Spleen (tissue), 7 donors: ENCODE measurements at regions not wholly inside any gene's neighbourhood (a gene's known extent, or its start where the extent isn't known, plus 50 kb on each side); places are given as distances from the start of the nearest gene placed in this dataset.

Experiments used
- POLR2A ChIP-seq, 3 donors: fragments of 450-650 bp; IDR thresholded peaks; one replicate each; pipeline ENCODE4 v1.5.1; 2017; ENCODE audit warnings: antibody characterized with exemption in 3 of 3, mild to moderate bottlenecking in 1 of 3
- POLR2AphosphoS5 ChIP-seq, 3 donors: sonication (generic); formaldehyde crosslinking; IDR thresholded peaks; one replicate each; pipeline ENCODE4 v1.5.1; 2017; ENCODE audit warnings: antibody characterized with exemption in 3 of 3
- TF ChIP-seq, protein P1 (sequence below), 11 experiments: fragments of 200-600 bp in 7 of 11; fragments of 450-650 bp in 4 of 11; sonication (generic) in 4 of 11; IDR thresholded peaks in 8 of 11; conservative IDR thresholded peaks in 3 of 11; 1 replicate in 7 of 11; 2 replicates in 4 of 11; pipeline versions ENCODE4 v1.4.0 to v1.8.0; 2016 to 2021; ENCODE audit warnings: antibody characterized with exemption in 11 of 11, inconsistent platforms in 4 of 11, mild to moderate bottlenecking in 1 of 11
- donor health status: DM: no; HTN: no; CAD: no; lungs with moderate emphysema.
- donor health status: DM: no; HTN: no; CAD: no.
- donor health status: DM: no; HTN: no; CAD: no.

DNA sequence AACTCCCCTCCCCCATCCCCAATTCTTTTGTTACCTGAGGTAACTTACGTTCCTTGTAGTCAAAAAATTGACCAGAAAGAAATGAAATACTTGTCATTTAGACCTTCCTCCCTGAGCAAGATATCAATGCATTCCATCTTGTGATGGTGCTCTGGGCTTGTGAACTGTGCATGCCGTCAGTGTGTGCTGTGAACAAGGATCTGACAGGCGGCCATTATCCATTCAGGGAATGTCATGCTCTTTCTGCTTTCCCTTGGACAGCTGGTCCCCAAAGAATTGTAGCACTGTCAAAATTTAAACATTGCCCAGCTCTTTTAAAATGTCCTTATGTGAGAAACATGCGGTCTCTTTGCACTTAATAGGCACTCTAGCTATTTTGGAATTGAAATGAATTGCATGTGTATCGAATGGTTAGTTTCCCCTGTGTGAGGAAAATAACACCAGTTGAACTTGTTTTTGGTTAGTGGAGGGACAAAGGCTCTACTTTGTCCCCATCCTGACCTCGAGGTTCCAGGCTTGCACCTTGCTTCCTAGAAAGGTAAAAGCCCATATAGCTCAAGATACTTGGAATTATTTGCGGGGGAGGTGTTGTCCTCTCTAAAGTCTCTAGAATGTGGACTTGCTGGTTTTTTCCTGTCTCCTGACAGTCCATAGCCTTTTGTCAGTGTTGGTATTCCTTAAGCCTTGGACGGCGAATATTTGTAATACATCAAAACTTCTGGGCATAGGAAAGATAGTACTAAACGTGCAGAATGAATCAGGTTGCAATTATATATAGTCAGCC lies 350.9 kb downstream of the NUP35 start:
- TF ChIP-seq, protein P1, sequence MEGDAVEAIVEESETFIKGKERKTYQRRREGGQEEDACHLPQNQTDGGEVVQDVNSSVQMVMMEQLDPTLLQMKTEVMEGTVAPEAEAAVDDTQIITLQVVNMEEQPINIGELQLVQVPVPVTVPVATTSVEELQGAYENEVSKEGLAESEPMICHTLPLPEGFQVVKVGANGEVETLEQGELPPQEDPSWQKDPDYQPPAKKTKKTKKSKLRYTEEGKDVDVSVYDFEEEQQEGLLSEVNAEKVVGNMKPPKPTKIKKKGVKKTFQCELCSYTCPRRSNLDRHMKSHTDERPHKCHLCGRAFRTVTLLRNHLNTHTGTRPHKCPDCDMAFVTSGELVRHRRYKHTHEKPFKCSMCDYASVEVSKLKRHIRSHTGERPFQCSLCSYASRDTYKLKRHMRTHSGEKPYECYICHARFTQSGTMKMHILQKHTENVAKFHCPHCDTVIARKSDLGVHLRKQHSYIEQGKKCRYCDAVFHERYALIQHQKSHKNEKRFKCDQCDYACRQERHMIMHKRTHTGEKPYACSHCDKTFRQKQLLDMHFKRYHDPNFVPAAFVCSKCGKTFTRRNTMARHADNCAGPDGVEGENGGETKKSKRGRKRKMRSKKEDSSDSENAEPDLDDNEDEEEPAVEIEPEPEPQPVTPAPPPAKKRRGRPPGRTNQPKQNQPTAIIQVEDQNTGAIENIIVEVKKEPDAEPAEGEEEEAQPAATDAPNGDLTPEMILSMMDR (IDR thresholded peaks at IDR 0.05 in 8 of 11, conservative IDR thresholded peaks at IDR 0.05 in 3 of 11) = no peak
- no peak for TF ChIP-seq POLR2A (IDR thresholded peaks at IDR 0.05)
- no peak for TF ChIP-seq POLR2AphosphoS5 (IDR thresholded peaks at IDR 0.05)
